MM.1S (cell line): ENCODE measurements at regions not wholly inside any gene's neighbourhood (a gene's known extent, or its start where the extent isn't known, plus 50 kb on each side); places are given as distances from the start of the nearest gene placed in this dataset.
"Not testable (repeated sequence)": the region's sequence is repeated elsewhere in the genome, so short reads cannot be mapped to it uniquely, and the experiment has no call there.

ENCODE experiments used
- DNase-seq: peaks from one replicate; pipeline ENCODE4 v3.0.0-alpha.2; 2015
- H2AFZ ChIP-seq: fragments of 300-600 bp; sonication (generic); 2 replicates; pipeline ENCODE4 v1.6.0; 2016; ENCODE audit warnings: antibody characterized with exemption, low read length
- H3F3A ChIP-seq: fragments of 300-600 bp; sonication (generic); 2 replicates; pipeline ENCODE4 v1.6.1; 2016; ENCODE audit warnings: mild to moderate bottlenecking, antibody characterized with exemption, low read length, moderate library complexity, mixed read lengths; ENCODE audit not compliant: insufficient read depth
- H3K27ac ChIP-seq: fragments of 300-600 bp; sonication (generic); 2 replicates; pipeline ENCODE4 v1.5.1; 2016; ENCODE audit warnings: mild to moderate bottlenecking, low read length
- H3K27me3 ChIP-seq: fragments of 300-600 bp; sonication (generic); replicated peaks from 2 replicates; pipeline ENCODE4 v1.6.0; 2016; ENCODE audit warnings: low read length; ENCODE audit not compliant: insufficient read depth
- H3K36me3 ChIP-seq: fragments of 300-600 bp; sonication (generic); replicated peaks from 2 replicates; pipeline ENCODE4 v1.6.1; 2016; ENCODE audit warnings: mild to moderate bottlenecking, low read length, mixed read lengths; ENCODE audit not compliant: insufficient read depth
- H3K4me1 ChIP-seq: fragments of 300-600 bp; sonication (generic); 2 replicates; pipeline ENCODE4 v1.6.1; 2016; ENCODE audit warnings: low read length, mixed read lengths
- H3K4me2 ChIP-seq: fragments of 300-600 bp; sonication (generic); 2 replicates; pipeline ENCODE4 v1.6.0; 2016; ENCODE audit warnings: low read depth, low read length
- H3K4me3 ChIP-seq: fragments of 300-600 bp; sonication (generic); 2 replicates; pipeline ENCODE4 v1.5.1; 2016; ENCODE audit warnings: low read length, mixed read lengths
- H3K79me2 ChIP-seq: fragments of 300-600 bp; sonication (generic); 2 replicates; pipeline ENCODE4 v1.6.1; 2016; ENCODE audit warnings: mixed run types, low read length, mixed read lengths
- H3K9ac ChIP-seq: fragments of 300-600 bp; sonication (generic); 2 replicates; pipeline ENCODE4 v1.6.1; 2016; ENCODE audit warnings: low read length, mixed read lengths
- H3K9me2 ChIP-seq: fragments of 300-600 bp; sonication (generic); replicated peaks from 2 replicates; pipeline ENCODE4 v1.6.1; 2016; ENCODE audit warnings: mild to moderate bottlenecking, low read length, mixed read lengths; ENCODE audit not compliant: insufficient read depth
- H3K9me3 ChIP-seq: fragments of 300-600 bp; sonication (generic); replicated peaks from 2 replicates; pipeline ENCODE4 v1.6.1; 2016; ENCODE audit warnings: mild to moderate bottlenecking, low read length, mixed read lengths; ENCODE audit not compliant: insufficient read depth
- H4K20me1 ChIP-seq: fragments of 300-600 bp; sonication (generic); 2 replicates; pipeline ENCODE4 v1.6.1; 2016; ENCODE audit warnings: mild to moderate bottlenecking, low read length, moderate library complexity, mixed read lengths; ENCODE audit not compliant: insufficient read depth
- EZH2 ChIP-seq: fragments of 300-600 bp; sonication (generic); optimal IDR thresholded peaks from 2 replicates; pipeline ENCODE3; 2017; ENCODE audit warnings: low read depth, mild to moderate bottlenecking, antibody characterized with exemption, low read length, mixed read lengths
- EZH2phosphoT487 ChIP-seq: fragments of 300-600 bp; sonication (generic); IDR thresholded peaks from 2 replicates; pipeline ENCODE4 v1.6.1; 2018; ENCODE audit warnings: antibody characterized with exemption, low read length
- TF ChIP-seq, protein P1 (sequence below): fragments of 300-600 bp; sonication (generic); IDR thresholded peaks from 2 replicates; pipeline ENCODE4 v1.5.1; 2016; ENCODE audit warnings: antibody characterized with exemption, low read length, mixed read lengths

GRCh38 chr15:61374848-61375247 lies 145.7 kb upstream of the RORA start:
- no peaks in the 10 kb centered on the region for H3K9me2 ChIP-seq
- H3K9ac ChIP-seq: no peak overlapping the region

DNA sequence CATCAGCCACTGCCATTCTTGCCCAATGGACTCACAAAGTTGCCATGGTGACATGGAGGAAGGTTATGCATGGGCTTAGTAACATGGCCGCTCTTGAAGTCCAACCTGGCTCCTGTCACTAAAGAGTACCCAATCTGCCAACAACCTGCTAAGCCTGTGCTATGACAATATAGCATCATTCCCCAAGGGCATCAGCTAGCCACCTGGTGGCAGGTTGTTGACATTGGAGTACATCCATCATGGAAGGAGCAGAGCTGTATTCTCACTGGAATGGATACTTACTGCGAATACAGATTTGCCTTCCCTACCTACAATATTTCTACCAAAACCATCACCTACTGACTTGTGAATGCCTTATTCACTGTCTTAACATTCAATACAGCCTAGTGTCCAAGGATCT lies 138.9 kb upstream of the RORA start:
- no peaks in the 10 kb centered on the region for H3F3A ChIP-seq
- H3K4me3 ChIP-seq: no peak overlapping the region
- H3K36me3 ChIP-seq: no peaks in the 10 kb centered on the region
- no peak overlapping the region for H3K9ac ChIP-seq
- H3K9me3 ChIP-seq: no peaks in the 10 kb centered on the region
- no peak for DNase-seq
- no peaks in the 10 kb centered on the region for H4K20me1 ChIP-seq
- no peak overlapping the region for H2AFZ ChIP-seq
- TF ChIP-seq EZH2: no peak
- TF ChIP-seq, protein P1, sequence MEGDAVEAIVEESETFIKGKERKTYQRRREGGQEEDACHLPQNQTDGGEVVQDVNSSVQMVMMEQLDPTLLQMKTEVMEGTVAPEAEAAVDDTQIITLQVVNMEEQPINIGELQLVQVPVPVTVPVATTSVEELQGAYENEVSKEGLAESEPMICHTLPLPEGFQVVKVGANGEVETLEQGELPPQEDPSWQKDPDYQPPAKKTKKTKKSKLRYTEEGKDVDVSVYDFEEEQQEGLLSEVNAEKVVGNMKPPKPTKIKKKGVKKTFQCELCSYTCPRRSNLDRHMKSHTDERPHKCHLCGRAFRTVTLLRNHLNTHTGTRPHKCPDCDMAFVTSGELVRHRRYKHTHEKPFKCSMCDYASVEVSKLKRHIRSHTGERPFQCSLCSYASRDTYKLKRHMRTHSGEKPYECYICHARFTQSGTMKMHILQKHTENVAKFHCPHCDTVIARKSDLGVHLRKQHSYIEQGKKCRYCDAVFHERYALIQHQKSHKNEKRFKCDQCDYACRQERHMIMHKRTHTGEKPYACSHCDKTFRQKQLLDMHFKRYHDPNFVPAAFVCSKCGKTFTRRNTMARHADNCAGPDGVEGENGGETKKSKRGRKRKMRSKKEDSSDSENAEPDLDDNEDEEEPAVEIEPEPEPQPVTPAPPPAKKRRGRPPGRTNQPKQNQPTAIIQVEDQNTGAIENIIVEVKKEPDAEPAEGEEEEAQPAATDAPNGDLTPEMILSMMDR: no peak
- no peak for TF ChIP-seq EZH2phosphoT487
- H3K4me2 ChIP-seq: no peak overlapping the region
- no peaks in the 10 kb centered on the region for H3K4me1 ChIP-seq
- no peaks in the 10 kb centered on the region for H3K9me2 ChIP-seq
- no peaks in the 10 kb centered on the region for H3K27me3 ChIP-seq
- H3K27ac ChIP-seq: no peak overlapping the region
- H3K79me2 ChIP-seq: no peaks in the 10 kb centered on the region

More at GRCh38 chr15:61374848-61375247, 145.7 kb upstream of the RORA start:
- H2AFZ ChIP-seq: no peak overlapping the region
- no peak overlapping the region for H3K4me2 ChIP-seq
- no peaks in the 10 kb centered on the region for H3K79me2 ChIP-seq
- H3K27ac ChIP-seq: no peak overlapping the region
- H4K20me1 ChIP-seq: no peaks in the 10 kb centered on the region
- no peak for DNase-seq
- no peak overlapping the region for H3K4me3 ChIP-seq
- H3K4me1 ChIP-seq: no peaks in the 10 kb centered on the region
- no peaks in the 10 kb centered on the region for H3F3A ChIP-seq
- no peaks in the 10 kb centered on the region for H3K9me3 ChIP-seq
- no peaks in the 10 kb centered on the region for H3K36me3 ChIP-seq
- H3K27me3 ChIP-seq: no peaks in the 10 kb centered on the region
- TF ChIP-seq, protein P1: no peak

DNA sequence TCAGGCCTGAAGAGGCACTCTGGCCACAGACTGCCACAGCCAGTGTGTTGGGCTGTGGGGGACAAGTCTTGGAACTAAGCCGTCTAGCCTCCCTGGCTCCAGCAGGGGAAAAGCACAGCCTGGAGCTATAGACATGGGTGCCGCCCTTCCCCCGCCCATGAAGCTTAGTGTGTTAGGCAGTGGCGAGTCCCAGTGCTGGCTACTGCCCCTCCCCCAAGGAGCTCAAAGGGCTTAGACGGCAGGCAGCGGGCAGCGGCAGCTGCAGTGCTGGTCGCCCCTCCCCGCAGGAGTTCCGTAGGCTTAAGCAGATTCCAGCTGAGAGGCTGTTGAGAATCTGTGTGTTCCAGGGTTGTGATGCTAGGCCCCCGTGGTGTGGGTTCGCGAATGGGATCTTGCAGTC lies 135.8 kb upstream of the RORA start:
- Histone ChIP-seq H3K9me2 (no peaks in the 10 kb centered on the region), H3K4me3 (no peak overlapping the region), H4K20me1 (no peaks in the 10 kb centered on the region), H3K27me3 (no peaks in the 10 kb centered on the region), H3K36me3 (no peaks in the 10 kb centered on the region), H3K9ac (no peak overlapping the region), H2AFZ (no peak overlapping the region), H3K79me2 (no peaks in the 10 kb centered on the region), H3K27ac (no peak overlapping the region), H3K4me2 (no peak overlapping the region), H3K4me1 (no peaks in the 10 kb centered on the region), H3F3A (no peaks in the 10 kb centered on the region), H3K9me3 (no peaks in the 10 kb centered on the region)
- no peak for DNase-seq
- TF ChIP-seq EZH2 (no peak), EZH2phosphoT487 (no peak)
- TF ChIP-seq, protein P1: no peak

- not testable (repeated sequence) for H3K4me3 ChIP-seq, H3K27me3 ChIP-seq
These were observed 133.8 kb upstream of the RORA start for GRCh38 chr15:61362912-61363311.

More at GRCh38 chr15:61362912-61363311, 133.8 kb upstream of the RORA start:
- not testable (repeated sequence) for H3K9ac ChIP-seq, DNase-seq, H3K9me2 ChIP-seq, H3K4me1 ChIP-seq, H3K36me3 ChIP-seq, H4K20me1 ChIP-seq, H3K4me2 ChIP-seq, H3K79me2 ChIP-seq, H3K9me3 ChIP-seq, H2AFZ ChIP-seq, H3F3A ChIP-seq, H3K27ac ChIP-seq
